NB4 (cell line): ENCODE measurements at regions not wholly inside any gene's neighbourhood (a gene's known extent, or its start where the extent isn't known, plus 50 kb on each side); places are given as distances from the start of the nearest gene placed in this dataset.

ENCODE experiments used
- MYC ChIP-seq: IDR thresholded peaks from 2 replicates; pipeline ENCODE4 v1.6.1; 2011; ENCODE audit warnings: low read depth, low read length
- POLR2A ChIP-seq: IDR thresholded peaks from 2 replicates; pipeline ENCODE4 v1.6.1; 2011; ENCODE audit warnings: mild to moderate bottlenecking; ENCODE audit not compliant: insufficient read length; ENCODE audit errors: extremely low read depth

GRCh38 chr12:93184672-93185368 is 192.9 kb upstream of the NUDT4 start:
- TF ChIP-seq POLR2A = no peak
- TF ChIP-seq MYC = no peak
